Adrenal gland (tissue), 5 donors: ENCODE measurements at regions not wholly inside any gene's neighbourhood (a gene's known extent, or its start where the extent isn't known, plus 50 kb on each side); places are given as distances from the start of the nearest gene placed in this dataset.

Source experiments
- CTCF ChIP-seq, 6 experiments: fragments of 450-650 bp in 4 of 6; fragments of 200-600 bp in 2 of 6; sonication (generic) in 1 of 6; IDR thresholded peaks; 1 replicate in 5 of 6; 2 replicates in 1 of 6; pipeline versions ENCODE4 v1.5.1 to v1.8.0; 2016 to 2021; ENCODE audit warnings: antibody characterized with exemption in 6 of 6, mild to moderate bottlenecking in 2 of 6, moderate library complexity in 1 of 6
- POLR2A ChIP-seq, 2 donors: fragments of 450-650 bp; IDR thresholded peaks; one replicate each; pipeline ENCODE4 v1.6.1; 2017; ENCODE audit warnings: antibody characterized with exemption in 2 of 2, mild to moderate bottlenecking in 2 of 2, moderate library complexity in 1 of 2
- donor health status: DM: no; HTN: no; CAD: no.

DNA sequence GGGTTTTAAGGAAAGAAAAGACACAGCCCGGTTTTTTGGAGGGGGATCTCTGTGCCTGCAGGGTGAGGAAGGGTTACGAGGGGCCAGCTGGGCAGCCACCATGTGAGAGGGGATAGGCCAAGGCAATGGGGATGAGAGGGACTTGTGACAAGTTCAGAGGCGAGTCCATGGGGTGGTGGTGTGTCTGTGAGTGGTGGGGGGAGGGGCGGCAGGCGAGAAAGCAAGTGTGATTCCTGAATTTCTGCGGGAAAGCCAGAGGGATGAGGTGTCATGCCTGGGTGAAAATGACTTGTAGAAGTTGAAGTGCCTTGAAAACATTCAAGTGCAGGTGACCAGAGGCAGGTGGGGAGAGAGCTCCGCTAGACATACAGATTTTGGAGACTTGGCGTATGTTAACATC is 61.0 kb upstream of the RNF32 start:
- TF ChIP-seq CTCF (IDR thresholded peaks at IDR 0.05) (no peak), POLR2A (IDR thresholded peaks at IDR 0.05) (no peak)
